Muscle of back (tissue), 3 donors: ENCODE measurements at regions not wholly inside any gene's neighbourhood (a gene's known extent, or its start where the extent isn't known, plus 50 kb on each side); places are given as distances from the start of the nearest gene placed in this dataset.
A peak's percentile ranks its signal among the peaks of the same experiment; 100 is the strongest.

Source experiments
- DNase-seq, 3 donors: peaks; one replicate each; pipeline versions ENCODE4 v3.0.0 to v3.0.0-alpha.2; 2013

DNA sequence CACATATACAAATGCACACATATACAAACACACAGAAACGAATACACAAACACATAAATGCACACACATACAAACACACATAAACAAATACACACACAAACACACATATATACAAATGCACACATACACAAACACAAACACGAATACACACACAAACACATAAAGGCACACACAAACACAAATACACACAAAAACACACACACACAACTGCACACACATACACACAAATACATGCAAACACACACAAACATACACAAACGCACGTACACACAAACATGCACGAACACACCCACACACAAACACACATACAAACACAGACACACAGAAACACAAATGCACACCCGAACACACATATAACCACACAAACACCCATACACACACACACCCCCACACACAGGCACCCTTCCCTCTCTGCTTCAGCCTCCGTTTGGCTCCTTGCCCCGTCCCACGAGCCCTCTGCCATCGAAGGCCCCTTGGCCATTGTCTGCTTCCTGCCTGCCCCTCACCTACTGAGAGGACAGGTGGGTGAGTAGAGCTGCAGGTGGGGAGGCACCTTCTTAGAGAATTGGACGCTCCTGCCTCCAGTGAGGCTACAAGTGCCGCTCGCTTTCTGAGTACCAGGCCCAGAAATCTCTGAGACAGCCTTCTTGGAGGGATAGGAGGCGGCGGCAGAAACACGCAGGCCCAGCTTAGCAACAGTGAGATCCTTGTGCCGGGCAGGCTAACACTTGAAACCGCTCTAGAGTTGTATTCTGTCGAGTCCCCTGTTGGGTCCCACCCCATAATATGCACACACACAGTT is 331.2 kb downstream of the FOXL1 start:
- DNase-seq, result no peak

DNA sequence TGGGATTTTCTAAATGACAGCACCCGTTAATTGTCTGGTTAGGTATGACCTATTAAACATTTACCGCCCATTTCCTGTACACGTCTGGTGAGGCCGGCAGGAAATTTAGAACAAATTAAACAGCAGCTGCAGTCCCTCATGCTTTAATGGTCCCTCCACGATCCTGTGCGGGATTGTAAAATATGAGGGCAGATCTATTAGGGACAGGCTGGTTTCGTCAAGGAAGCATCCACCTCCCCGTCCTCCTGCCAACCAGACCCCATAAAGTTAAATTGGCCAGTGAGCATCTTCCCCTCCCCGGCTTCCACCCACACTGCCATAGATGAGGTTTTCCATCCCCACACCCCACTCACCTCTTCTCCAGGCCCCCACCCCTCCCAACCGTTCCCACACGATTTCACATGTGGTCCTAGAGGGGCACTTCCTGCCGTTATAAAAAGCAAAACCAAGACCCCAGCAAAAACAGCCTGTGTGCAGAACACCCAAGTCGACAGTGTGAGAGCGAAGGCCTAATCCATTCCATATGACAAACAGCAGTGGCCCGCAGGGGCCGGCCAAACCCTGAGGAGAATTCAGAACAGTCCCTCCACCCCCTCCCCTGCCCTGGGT is 331.9 kb downstream of the FOXL1 start:
- no peak for DNase-seq

DNA sequence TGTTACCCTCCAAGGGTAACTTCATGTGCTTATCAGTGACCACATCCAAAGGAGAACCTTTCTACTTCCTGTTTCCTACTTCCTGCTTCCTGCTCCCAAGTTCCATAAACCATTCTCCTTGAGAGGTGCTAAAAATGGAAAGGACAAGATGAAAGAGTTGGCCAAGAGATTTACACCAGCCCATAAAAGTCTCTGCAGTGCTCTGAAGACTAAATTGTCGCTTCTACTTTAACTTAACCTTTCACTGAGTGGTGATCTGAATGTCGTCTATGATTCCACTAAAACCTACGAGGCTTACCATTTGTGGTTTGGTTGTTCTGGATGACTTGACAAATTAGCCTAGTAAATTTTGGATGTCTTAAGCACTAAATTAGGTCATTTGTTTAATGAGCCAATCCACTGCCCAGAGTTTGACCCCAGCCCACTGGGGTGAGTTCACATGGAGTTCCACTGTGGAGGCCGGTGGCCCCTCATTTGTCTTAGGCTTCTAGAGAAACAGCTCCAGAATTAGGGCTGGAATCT is 333.1 kb downstream of the FOXL1 start:
- DNase-seq, result no peak

DNA sequence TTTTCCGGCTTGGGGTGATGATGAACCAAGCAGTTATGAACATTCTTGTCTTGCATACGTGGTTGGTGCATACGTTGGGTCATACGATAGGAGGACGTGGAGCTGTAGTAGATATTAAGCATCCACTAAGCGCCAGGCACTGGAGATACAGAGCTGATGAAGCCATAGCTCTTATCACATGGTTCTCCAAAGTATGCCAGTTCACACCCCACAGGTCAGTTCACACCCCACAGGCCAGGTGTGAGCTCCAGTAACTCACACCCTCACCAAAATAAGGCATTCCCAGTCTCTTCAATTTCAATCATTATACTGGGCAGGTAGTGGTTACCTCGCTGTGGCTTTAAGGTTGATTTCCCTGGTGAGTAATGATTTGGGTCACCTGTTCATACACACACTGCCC is 335.5 kb downstream of the FOXL1 start:
- no peak for DNase-seq

DNA sequence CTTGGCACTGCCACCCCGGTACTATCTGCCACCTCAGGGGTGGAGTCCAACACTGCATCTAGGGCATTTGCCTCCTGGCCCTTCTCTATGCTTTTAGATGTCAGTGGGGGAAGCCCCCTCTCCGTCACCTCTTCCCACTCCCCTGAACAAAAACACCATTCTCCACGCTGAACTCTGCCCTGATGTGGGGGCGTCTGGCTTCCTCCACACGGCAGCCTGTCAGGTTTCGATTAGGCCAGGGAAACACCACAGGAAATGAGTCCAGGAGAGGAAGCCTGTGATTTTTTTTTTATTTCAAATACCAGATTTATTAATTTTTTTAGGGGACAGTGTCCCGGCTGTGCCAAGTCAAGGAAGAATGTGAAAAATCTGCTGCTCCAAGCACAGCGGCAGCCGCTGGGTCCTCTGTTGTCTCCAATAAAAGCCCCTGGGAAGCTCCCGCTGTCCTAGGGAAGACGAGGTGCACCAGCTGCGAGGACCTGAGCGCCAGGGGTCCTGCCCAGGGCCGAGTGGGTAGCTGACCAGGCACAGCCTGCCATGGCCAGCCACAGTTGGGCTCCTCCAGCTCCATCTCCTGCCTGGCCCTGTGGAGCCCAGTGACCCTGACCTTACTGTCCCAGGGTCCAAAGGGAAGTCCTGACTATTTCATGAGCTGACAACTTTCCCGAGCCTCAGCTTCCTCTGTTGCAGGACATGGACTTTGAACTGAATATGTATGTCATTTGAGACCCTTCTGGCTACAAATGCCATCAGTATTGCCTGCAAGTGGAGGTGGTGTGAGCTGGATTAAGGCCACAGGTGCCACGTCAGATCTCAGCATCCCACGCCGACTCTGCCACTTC is 336.7 kb downstream of the FOXL1 start:
- DNase-seq, result no peak

DNA sequence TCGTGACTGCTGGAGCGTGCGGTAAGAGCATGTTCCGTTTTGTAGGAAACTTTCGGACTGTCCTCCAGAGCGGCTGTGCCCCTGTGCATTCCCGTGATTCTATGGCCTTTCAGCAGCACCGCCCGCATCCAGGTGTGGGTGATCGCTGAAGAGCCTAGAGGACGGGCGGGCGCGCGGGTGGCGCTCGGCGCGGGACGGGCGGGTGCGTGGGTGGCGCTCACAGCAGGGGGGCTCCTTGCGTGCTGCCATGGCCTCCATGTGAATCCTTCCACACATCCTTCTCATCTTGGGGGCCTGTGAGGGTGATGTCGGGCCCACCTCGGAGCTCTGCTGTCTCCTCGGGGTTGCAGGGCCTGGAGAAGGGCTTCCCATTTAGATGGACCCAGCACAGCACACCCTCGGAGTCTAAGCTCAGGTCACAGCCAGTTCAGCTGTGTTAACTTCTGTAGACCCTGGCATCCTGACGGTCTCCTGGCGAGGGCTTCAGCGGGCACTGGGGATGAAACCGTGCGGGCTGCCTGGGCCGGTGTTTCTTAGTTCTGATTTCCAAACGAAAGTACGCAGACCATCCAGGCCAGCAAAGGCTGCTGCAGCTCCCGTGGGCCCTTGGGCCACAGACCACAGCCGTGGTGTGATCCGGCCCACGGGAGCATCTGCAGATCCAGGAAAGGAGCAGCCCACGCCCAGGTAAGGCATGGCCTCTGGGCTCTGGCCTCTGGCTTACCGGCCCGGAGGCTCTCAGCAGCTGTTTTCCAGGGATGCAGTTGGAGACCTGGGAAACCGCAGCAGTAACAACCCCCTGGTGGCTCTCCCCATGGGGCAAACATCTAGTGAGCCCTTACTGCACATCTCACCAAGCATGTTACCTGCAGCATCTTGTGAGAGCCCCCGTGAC is 339.4 kb downstream of the FOXL1 start:
- no peak for DNase-seq

DNA sequence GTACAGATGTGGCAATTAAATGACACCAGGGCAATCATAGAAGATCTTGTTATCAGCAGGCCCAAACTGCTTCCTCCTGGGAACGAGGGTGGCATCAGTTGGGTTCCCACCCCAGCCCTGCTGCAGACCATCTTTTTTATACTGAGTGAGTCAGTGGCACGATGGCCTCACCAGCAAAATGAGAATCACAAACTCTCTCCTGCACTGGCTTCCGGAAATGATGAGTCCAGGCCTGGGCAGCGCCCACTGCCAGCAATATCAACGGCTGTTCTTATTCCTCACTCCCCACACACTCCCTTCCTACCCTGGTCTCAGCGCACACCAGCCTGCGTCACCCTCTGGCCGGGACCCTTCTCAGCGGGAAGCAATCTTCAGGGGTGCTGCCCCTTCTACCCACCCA is 340.3 kb downstream of the FOXL1 start:
- no peak for DNase-seq

DNA sequence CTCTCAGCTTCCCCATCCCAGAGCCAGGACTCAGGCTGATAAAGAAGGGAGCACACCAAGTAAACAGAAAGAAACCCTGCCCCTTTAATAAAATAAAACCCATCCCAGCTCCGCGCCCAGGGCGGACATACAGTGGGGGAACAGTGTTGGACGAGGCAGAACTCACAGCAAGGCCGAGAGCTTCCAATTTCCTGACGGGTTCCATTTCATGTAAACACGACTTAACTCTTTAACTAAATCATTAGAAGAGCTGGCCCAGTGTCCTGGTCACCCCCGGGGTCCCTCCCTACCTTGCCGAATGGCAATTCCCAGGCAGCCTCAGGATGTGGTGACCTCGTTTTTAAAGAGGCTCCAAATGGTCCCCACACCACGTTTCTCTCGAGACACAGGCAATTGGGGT is 340.7 kb downstream of the FOXL1 start:
- DNase-seq, result no peak

DNA sequence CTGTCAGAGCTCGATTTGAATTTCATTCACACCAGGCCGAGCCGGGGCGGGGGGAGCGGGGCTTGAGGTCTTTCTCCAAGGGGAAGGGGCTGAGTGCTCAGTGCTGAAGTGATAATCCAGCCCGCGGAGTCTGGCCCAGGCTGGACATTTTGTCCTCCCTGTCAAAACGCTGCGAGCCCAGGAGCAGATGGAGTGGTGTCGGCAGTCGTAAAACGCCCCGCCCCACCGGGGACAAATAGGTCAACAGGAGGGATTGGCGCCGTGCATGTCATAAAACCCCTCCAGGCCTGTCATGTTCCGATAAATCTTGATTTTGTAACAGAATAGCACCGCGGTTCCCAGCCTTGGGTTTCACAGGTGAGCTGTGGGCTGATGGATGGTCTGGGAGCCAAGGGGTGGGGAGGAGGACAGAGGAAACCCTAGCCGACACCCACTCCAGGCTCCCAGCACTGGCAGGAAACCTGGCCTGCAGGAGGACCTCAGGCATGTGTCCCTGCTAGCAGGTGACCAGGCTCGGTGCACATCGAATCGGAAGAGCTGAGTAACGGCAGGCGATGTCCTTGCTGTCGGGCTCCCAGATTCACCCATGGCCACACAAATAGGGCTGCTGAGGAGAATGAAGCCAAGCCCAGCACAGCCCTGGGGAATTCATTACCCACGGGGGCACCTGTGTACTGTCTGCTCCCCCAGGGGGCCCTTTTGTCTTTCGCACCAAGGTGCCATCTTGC is 341.4 kb downstream of the FOXL1 start:
- no peak for DNase-seq

DNA sequence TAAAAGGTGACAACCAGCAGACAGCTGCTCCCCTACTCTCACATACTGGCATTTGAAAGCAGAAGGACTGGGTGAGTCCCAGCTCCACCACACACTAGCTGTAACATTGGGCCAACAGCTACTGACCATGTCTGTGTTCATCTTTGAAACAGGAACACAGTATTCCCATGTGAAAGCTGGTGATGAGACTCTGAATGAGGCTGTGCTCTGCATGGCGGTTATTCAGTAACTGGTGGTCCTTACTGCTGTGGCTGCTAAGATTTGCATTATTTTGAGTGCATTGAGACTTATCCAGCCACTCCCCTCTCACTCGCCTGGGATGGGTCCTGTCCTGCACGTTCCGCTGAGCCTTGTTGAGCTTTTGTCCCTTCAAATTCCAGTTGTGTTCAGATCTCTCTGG is 342.9 kb downstream of the FOXL1 start:
- no peak for DNase-seq

DNA sequence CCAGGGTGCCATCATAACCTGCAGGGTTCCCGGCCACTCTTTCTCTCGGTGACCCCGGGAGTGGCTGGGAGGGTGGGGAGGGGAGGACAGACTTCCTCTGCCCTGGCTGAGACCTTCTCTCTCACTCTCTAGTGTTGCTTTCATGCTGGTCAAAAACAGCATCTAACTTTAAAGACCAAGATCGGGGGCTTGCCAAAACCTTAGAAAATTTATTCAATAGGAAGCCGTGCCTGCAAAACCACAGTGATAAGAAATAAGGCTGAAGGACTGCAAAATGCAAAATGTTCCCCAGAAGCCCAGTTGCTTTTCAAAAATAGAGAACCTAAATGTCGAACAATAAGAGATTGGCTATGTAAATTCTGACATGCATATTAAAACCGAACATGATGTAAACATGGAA is 344.0 kb downstream of the FOXL1 start:
- no peak for DNase-seq

DNA sequence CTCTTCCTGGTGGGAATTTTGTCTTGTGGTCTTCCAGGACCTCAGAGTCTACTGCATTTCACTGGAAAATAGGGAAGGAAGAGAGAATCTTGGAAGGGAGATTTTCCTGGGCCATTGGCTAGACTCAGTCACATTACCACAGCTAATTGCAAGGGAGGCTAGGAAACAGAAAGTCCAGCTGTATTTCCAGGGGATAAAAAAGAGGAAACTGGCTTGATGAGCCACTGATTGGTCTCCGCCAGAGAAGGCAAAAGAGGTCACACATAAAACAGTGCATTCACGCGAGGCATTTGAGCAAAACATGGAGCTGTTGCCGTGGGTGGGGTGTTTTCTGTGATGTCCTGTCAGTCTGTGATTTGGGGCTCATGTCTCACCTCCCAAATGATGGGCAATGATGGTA is 345.3 kb downstream of the FOXL1 start:
- DNase-seq, result no peak

DNA sequence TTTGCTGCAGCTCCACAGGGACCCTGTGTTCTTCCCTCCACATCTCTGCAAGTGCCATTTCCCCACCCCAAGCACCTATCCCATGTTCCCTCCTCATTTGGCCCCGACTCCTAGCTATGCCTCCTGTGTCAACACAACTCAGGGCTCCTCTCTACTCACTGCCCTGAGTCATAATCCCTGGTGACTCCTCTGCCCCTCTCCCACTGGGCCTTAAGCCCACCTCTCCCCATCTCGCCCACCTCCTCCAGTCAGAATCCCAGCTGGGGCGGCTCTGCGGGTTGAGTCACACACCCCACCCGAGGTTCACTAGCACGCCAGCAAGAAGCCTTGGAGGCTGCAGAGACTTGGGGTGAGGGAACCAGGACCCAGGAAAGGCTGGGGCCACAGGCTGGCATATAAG is 346.2 kb downstream of the FOXL1 start:
- DNase-seq, result peak in 1 of 3 donors; percentile 81

DNA sequence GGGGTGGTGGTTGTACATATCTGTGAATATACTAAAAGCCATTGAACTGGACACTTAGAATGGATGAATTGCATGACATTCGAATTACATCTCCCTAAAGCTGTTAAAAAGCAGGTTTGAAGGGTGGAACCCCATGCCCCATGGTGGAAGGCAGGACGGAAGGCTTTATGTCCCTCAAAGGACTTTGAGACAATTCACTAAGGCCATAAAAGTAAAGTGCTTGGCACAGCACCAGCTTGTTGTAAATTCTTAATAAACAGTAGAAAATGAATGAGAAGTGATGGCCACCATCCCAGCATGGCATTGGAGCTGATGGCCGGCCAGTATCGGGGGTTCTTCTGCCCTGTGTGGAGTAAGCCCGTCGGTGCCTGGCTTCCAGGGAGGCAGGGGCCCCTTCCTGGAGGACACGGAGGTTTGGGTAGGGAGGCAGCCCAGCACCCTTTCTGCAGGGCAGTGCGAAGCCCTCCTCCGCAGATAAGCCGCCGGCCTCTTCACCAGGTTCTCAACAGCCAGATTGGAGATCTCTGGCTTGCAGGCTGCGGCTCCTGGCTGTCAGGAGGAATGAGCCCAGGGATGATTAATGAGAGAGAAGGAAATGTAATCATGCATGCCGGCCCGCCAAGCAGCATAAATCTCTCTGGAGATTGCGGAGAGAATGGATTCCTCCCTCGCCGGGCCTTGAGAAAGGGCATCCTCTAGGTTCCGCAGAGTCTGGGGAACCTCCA is 346.9 kb downstream of the FOXL1 start:
- peak in 2 of 3 donors; percentile 42 to 87 for DNase-seq

DNA sequence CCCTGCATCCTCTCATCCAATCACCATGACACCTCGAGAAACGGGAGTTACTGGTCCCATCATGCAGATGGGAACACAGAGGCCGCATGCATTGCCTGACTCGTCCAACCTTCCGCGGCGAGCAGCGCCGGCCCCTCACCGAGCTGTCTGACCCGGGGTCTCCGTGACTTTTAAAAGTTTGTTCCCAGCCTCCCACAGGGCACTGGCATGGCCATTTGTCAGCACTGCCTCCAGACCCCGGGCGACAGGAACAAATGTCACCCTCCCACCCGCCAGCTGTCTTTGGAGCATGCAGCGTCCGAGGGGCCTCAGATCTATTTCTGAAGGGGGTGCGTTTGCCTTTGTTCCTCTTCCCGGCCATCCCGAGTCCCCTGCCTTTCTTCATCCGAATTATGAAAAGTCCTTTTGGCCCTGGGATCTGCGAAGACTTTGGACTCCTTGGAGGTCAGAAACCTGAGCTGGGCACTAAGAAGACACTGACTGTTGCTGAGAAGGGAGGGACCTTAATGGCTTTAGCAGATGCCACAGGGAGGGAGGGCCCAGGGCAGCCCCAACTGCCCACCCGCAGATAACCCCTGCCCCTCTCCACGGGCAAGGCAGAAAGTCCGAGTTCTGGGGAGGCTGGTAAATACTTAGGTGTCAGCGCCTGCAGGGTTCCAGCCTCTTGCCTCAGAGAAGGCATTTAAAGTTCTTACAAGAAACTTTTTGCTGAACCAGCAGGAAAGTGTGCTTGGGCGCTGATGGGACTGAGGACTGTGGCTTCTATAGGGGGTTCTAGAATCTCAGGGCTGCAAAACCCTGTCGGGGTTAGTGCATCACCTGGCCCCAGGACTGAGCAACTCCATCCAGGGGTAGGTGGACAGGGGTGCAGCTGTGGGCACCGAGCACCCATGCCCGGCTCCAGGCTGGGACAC is 348.1 kb downstream of the FOXL1 start:
- DNase-seq, result peak in 2 of 3 donors; percentile 25 to 37

DNA sequence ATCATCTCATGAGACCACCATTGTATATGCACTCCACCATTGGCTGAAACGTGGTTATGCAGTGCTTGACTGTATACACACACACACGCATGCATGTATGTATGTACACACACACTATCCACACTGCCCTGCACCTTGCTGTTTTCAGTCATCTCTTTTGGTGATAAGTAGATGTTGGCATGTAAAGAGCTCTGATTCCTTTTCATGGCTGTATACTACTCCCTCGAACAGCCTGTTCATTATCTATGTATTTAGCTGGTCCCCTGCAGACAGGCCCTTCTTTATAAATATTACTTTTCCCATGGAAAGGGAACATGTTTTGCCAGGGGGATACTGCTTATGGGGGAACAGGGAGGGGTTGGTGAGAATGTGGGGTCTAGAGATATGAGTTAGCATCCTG is 349.4 kb downstream of the FOXL1 start:
- no peak for DNase-seq

DNA sequence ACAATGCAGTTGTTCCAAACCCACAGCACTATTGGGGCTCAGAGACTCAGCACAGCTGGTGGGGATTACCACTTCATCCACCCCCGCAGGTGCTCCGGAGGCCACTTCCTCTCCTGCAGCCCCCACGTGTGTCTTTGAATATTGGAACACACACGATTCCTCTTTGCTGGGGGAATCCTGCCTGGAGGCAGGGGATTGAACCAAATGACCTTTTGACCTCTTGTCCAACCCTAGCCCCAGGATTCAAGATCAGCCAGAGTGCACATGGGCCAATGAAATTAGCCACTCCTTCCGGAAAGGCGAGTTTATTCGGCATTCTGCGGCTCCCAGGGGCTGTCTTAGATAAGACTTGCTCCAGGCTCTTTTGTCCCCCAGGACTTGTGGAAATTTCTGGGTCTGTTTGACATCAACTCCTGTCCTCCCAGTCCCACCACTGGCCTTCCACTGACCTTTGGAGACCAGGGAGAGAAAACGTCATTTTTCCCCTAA is 350.2 kb downstream of the FOXL1 start:
- DNase-seq, result peak in 1 of 3 donors; percentile 46

DNA sequence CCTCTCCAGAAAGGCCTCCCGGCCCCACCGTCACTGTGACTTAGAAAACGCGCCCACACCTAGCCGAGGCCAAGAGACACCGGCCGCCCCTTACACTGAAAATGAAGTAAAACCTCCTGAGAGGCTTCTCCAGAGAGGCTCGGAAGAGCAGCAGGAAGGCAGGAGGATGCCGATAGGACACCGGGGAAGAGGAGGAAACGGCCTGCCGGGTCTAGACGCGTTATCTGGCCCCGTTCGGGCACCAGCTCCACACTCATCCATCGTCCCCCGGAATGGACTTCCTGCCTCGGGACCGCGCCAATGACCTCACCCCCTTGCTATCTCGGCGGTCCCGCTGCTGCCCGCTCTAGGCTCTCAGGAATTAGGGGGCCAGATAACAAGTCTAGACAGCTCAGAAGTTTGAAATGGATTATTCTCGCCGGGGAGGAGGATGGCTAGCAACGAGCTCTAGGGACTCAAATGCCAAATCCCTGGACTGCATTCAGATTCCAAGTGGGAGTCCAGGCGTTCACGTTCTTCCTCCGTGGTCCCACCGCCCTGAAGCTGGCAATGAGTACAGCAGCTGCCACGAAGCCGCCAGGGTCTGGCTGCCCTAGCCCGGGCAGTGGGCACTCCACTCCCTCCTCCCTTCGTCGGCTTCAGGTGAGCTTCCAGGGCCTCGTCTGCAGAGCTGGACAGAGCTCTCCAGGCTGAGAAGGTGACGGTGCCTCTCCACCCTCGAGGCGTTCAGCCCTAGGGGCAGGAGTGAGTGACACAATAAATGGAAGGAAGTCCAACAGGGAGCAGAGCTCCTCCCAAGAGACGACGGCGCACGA is 350.9 kb downstream of the FOXL1 start:
- DNase-seq, result peak in 2 of 3 donors; percentile 55 to 88
